ENCODE measurements at regions not wholly inside any gene's neighbourhood (a gene's known extent, or its start where the extent isn't known, plus 50 kb on each side); places are given as distances from the start of the nearest gene placed in this dataset.
"Not testable (repeated sequence)": the region's sequence is repeated elsewhere in the genome, so short reads cannot be mapped to it uniquely, and the experiment has no call there.

DNA sequence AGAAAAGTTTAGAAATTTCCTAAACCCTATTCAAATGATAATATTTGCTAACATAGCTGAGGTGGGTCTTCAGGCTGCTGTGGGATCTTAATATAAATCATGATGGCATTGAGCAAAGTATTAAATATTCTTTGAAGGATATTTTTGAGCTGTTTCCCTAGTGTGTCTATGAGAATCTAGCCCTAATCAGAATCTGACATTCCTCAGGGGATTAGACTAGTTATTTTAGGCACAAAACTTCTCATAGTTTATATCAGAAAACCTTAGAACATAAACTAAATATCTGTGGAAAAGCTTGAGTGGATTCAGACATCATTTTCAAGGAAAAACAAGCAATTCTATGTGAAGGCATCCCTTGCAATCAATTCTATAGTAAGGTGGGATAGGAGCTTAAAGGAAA lies 594.5 kb downstream of the RFPL4B start:
- Histone ChIP-seq H3K27ac (replicated peaks in 1 of 4) (no peak overlapping the region), H3K27me3 (no peaks in the 10 kb centered on the region), H3K36me3 (no peaks in the 10 kb centered on the region), H3K4me3 (no peak overlapping the region), H3K4me1 (peaks cover 0 to 47% (median 21%) of the 10 kb centered on the region in 4 donors), H3K9me3 (no peaks in the 10 kb centered on the region)
- intact Hi-C loops (cut with DNase I): no loop called here
- TF ChIP-seq POLR2AphosphoS5 (IDR thresholded peaks at IDR 0.05): no peak
- TF ChIP-seq, protein P1, sequence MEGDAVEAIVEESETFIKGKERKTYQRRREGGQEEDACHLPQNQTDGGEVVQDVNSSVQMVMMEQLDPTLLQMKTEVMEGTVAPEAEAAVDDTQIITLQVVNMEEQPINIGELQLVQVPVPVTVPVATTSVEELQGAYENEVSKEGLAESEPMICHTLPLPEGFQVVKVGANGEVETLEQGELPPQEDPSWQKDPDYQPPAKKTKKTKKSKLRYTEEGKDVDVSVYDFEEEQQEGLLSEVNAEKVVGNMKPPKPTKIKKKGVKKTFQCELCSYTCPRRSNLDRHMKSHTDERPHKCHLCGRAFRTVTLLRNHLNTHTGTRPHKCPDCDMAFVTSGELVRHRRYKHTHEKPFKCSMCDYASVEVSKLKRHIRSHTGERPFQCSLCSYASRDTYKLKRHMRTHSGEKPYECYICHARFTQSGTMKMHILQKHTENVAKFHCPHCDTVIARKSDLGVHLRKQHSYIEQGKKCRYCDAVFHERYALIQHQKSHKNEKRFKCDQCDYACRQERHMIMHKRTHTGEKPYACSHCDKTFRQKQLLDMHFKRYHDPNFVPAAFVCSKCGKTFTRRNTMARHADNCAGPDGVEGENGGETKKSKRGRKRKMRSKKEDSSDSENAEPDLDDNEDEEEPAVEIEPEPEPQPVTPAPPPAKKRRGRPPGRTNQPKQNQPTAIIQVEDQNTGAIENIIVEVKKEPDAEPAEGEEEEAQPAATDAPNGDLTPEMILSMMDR (IDR thresholded peaks at IDR 0.05): no peak
- no peak for DNase-seq (ENCODE audit: extremely low spot score)

DNA sequence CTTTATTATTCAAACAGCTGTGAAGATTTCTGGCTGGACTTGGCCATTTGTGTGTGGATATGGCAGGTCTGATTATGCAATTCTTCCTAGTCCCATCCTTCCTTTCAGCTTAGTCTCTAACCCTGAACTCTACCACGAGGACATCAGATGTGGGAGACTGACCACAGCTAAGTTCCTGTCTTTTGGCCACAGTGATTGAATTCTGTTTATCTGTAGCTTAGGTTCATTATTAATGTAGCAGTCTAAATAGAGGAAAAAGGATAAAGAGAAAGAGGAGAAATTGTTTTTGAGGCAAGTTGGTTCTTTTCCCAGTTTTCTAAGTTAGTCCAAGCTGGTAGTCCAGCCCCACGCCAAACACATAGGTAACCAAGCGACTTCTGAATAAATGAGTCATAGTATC lies 598.9 kb downstream of the RFPL4B start:
- no peaks in the 10 kb centered on the region for H3K27me3 ChIP-seq
- peaks cover 0 to 34% (median 15%) of the 10 kb centered on the region in 4 donors for H3K4me1 ChIP-seq
- DNase-seq (ENCODE audit: extremely low spot score): no peak
- intact Hi-C loops (cut with DNase I): no loop called here
- 38% methylated on average over 3 of the region's 3 CpGs for WGBS
- TF ChIP-seq, protein P1 (IDR thresholded peaks at IDR 0.05): no peak
- TF ChIP-seq POLR2A (IDR thresholded peaks at IDR 0.05; ENCODE audit: low read depth): no peak
- no peak for TF ChIP-seq EP300 (IDR thresholded peaks at IDR 0.05)
- no peak for TF ChIP-seq POLR2AphosphoS5 (IDR thresholded peaks at IDR 0.05)
- no peak overlapping the region for H3K27ac ChIP-seq (replicated peaks in 1 of 4)
- no peaks in the 10 kb centered on the region for H3K9me3 ChIP-seq
- H3K36me3 ChIP-seq: no peaks in the 10 kb centered on the region
- no peak overlapping the region for H3K4me3 ChIP-seq

DNA sequence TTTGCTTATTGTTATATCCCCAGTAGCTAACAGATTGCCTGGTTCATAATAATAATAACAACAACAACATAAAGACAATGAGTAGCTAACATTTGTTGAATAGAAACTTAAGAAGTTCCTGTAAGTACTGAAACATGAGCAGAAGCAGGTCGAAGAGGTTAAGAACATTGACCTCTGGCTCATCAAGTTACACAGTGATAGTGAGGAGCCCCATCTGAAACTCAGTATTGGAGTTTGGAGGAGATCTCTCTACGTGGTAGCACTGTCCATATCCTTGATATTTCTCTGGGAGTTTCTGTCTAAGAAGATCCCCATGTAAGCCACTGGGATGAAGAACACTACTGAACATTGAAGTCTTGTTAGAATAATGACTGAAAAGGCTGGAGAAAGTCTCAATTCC lies 600.4 kb downstream of the RFPL4B start:
- DNase-seq (ENCODE audit: extremely low spot score): no peak
- Histone ChIP-seq H3K27me3 (no peaks in the 10 kb centered on the region), H3K4me3 (no peak overlapping the region), H3K27ac (replicated peaks in 1 of 4) (no peak overlapping the region), H3K36me3 (no peaks in the 10 kb centered on the region), H3K4me1 (peaks cover 0 to 20% (median 9%) of the 10 kb centered on the region in 4 donors), H3K9me3 (no peaks in the 10 kb centered on the region)
- TF ChIP-seq POLR2A (IDR thresholded peaks at IDR 0.05; ENCODE audit: low read depth): no peak
- no peak for TF ChIP-seq EP300 (IDR thresholded peaks at IDR 0.05)
- TF ChIP-seq, protein P1 (IDR thresholded peaks at IDR 0.05): no peak
- TF ChIP-seq POLR2AphosphoS5 (IDR thresholded peaks at IDR 0.05): no peak
- intact Hi-C loops (cut with DNase I): no loop called here
- WGBS: 84% methylated on average over 2 of the region's 2 CpGs

DNA sequence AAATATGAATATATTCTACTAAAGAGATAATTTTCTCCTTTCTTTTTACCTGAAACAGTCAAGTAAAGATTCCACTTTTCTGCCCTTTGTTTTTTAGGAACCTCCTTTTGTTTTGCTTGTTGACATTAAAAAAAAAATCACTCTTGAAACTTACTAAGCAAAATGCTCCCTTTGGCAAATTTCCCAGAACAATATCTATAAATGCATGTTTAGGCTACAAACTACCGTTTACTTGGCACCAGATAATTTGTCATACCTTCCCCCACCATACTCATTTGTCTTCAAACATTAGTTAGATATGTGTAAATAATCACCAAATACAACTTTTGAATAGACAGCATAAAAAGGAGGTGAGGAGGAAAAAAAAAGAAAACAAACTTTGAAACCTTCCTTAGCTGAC lies 604.7 kb downstream of the RFPL4B start:
- peaks cover 3 to 7% (median 5%) of the 10 kb centered on the region in 4 donors for H3K4me1 ChIP-seq
- no peak overlapping the region for H3K27ac ChIP-seq (replicated peaks in 1 of 4)
- no peaks in the 10 kb centered on the region for H3K27me3 ChIP-seq
- intact Hi-C loops (cut with DNase I): no loop called here
- 72% methylated on average over 1 of the region's 1 CpG for WGBS
- H3K36me3 ChIP-seq: no peaks in the 10 kb centered on the region
- no peak for TF ChIP-seq EP300 (IDR thresholded peaks at IDR 0.05)
- TF ChIP-seq POLR2AphosphoS5 (IDR thresholded peaks at IDR 0.05): no peak
- no peak for TF ChIP-seq POLR2A (IDR thresholded peaks at IDR 0.05; ENCODE audit: low read depth)
- TF ChIP-seq, protein P1 (IDR thresholded peaks at IDR 0.05): no peak
- no peak overlapping the region for H3K4me3 ChIP-seq
- no peak for DNase-seq (ENCODE audit: extremely low spot score)
- no peaks in the 10 kb centered on the region for H3K9me3 ChIP-seq

DNA sequence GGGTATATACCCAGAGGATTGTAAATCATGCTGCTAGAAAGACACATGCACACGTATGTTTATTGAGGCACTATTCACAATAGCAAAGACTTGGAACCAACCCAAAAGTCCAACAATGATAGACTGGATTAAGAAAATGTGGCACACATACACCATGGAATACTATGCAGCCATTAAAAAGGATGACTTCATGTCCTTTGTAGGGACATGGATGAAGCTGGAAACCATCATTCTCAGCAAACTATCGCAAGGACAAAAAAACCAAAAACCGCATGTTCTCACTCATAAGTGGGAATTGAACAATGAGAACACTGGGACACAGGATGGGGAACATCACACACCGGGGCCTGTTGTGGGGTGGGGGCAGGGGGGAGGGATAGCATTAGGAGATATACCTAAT lies 608.6 kb downstream of the RFPL4B start:
- 89% methylated on average over 4 of the region's 4 CpGs for WGBS
- H3K9me3 ChIP-seq; intact Hi-C loops (cut with DNase I); H3K27ac ChIP-seq (replicated peaks in 1 of 4); H3K36me3 ChIP-seq; DNase-seq (ENCODE audit: extremely low spot score); H3K4me3 ChIP-seq; H3K27me3 ChIP-seq: not testable (repeated sequence)
- peaks cover 9 to 14% (median 13%) of the 10 kb centered on the region in 4 donors for H3K4me1 ChIP-seq
